ENCODE measurements at regions not wholly inside any gene's neighbourhood (a gene's known extent, or its start where the extent isn't known, plus 50 kb on each side); places are given as distances from the start of the nearest gene placed in this dataset.

GRCh38 chr3:4138786-4139431, 164.3 kb upstream of the SETMAR start:
- TF ChIP-seq CTCF (IDR thresholded peaks at IDR 0.05) (no peak), POLR2A (IDR thresholded peaks at IDR 0.05) (no peak)
